Neural progenitor cell (in vitro differentiated cells): ENCODE measurements at regions not wholly inside any gene's neighbourhood (a gene's known extent, or its start where the extent isn't known, plus 50 kb on each side); places are given as distances from the start of the nearest gene placed in this dataset.
"Not testable (repeated sequence)": the region's sequence is repeated elsewhere in the genome, so short reads cannot be mapped to it uniquely, and the experiment has no call there.

Experiments used
- DNase-seq: peaks from one replicate; pipeline ENCODE4 v3.0.0-alpha.2; 2016; ENCODE audit warnings: low spot score
- H2AFZ ChIP-seq: fragments of 200-600 bp; sonication (generic); replicated peaks from 2 replicates; pipeline ENCODE4 v1.6.1; 2016; ENCODE audit warnings: antibody characterized with exemption
- H3F3A ChIP-seq: fragments of 200-600 bp; sonication (generic); 2 replicates; pipeline ENCODE4 v1.6.1; 2016; ENCODE audit warnings: antibody characterized with exemption, low read depth
- H3K27ac ChIP-seq: fragments of 200-600 bp; sonication (generic); 2 replicates; pipeline ENCODE4 v1.5.1; 2016; ENCODE audit warnings: mild to moderate bottlenecking
- H3K27me3 ChIP-seq: fragments of 200-600 bp; sonication (generic); 2 replicates; pipeline ENCODE4 v1.6.1; 2016; ENCODE audit warnings: mild to moderate bottlenecking, moderate library complexity
- H3K36me3 ChIP-seq: fragments of 200-600 bp; sonication (generic); 2 replicates; pipeline ENCODE4 v1.5.1; 2016
- H3K4me1 ChIP-seq: fragments of 200-600 bp; sonication (generic); 2 replicates; pipeline ENCODE4 v1.6.1; 2016; ENCODE audit warnings: mixed run types
- H3K4me2 ChIP-seq: fragments of 200-600 bp; sonication (generic); 2 replicates; pipeline ENCODE4 v1.6.1; 2016
- H3K4me3 ChIP-seq: fragments of 200-600 bp; sonication (generic); 2 replicates; pipeline ENCODE4 v1.5.1; 2016
- H3K79me2 ChIP-seq: fragments of 200-600 bp; sonication (generic); 2 replicates; pipeline ENCODE4 v1.6.1; 2016; ENCODE audit warnings: low read depth
- H3K9ac ChIP-seq: fragments of 200-600 bp; sonication (generic); 2 replicates; pipeline ENCODE4 v1.6.1; 2016
- H3K9me3 ChIP-seq: fragments of 200-600 bp; sonication (generic); 2 replicates; pipeline ENCODE4 v1.5.1; 2016; ENCODE audit warnings: low read depth
- H4K20me1 ChIP-seq: fragments of 200-600 bp; sonication (generic); 2 replicates; pipeline ENCODE4 v1.6.1; 2016; ENCODE audit warnings: low read depth
- H3K27ac Mint-ChIP-seq: 3 replicates; pipeline ENCODE4 v1.8.0; 2021; ENCODE audit warnings: mixed read lengths
- H3K27me3 Mint-ChIP-seq: 2 replicates; pipeline ENCODE4 v1.8.0; 2022; ENCODE audit warnings: low read depth, mild to moderate bottlenecking, inconsistent platforms, moderate library complexity, mixed read lengths; ENCODE audit not compliant: insufficient read depth
- H3K36me3 Mint-ChIP-seq: 3 replicates; pipeline ENCODE4 v1.8.0; 2021; ENCODE audit warnings: mixed read lengths
- H3K4me1 Mint-ChIP-seq: 3 replicates; pipeline ENCODE4 v1.8.0; 2021; ENCODE audit warnings: mixed read lengths
- H3K4me3 Mint-ChIP-seq: 3 replicates; pipeline ENCODE4 v1.8.0; 2021; ENCODE audit warnings: mild to moderate bottlenecking, moderate library complexity, mixed read lengths
- H3K9me3 Mint-ChIP-seq: 3 replicates; pipeline ENCODE4 v1.8.0; 2020; ENCODE audit warnings: mixed read lengths
- CTCF ChIP-seq: fragments of 200-600 bp; sonication (generic); IDR thresholded peaks from 2 replicates; pipeline ENCODE4 v1.5.1; 2017; ENCODE audit warnings: antibody characterized with exemption, mild to moderate bottlenecking
- EZH2 ChIP-seq: fragments of 200-600 bp; sonication (generic); IDR thresholded peaks from 2 replicates; pipeline ENCODE4 v1.6.1; 2017; ENCODE audit warnings: antibody characterized with exemption, mild to moderate bottlenecking, moderate library complexity
- EZH2phosphoT487 ChIP-seq: fragments of 200-600 bp; sonication (generic); IDR thresholded peaks from 2 replicates; pipeline ENCODE4 v1.6.1; 2017; ENCODE audit warnings: antibody characterized with exemption

GRCh38 chr12:124699909-124700308, 132.5 kb upstream of the NCOR2 start:
- Histone ChIP-seq H3K4me1 (peaks cover 6% of the 10 kb centered on the region), H3K4me3 (no peak overlapping the region), H3K27me3 (no peaks in the 10 kb centered on the region), H3K36me3 (no peaks in the 10 kb centered on the region), H3K9ac (no peak overlapping the region), H3K27ac (no peak overlapping the region), H3K79me2 (no peaks in the 10 kb centered on the region), H3F3A (peaks cover 1% of the 10 kb centered on the region), H3K9me3 (no peaks in the 10 kb centered on the region), H3K4me2 (no peak overlapping the region), H2AFZ (no peak overlapping the region), H4K20me1 (no peaks in the 10 kb centered on the region)
- Mint-ChIP-seq H3K27ac (peak overlapping the region; percentile 50), H3K4me1 (peaks cover 33% of the 10 kb centered on the region), H3K9me3 (no peaks in the 10 kb centered on the region), H3K36me3 (no peaks in the 10 kb centered on the region), H3K27me3 (peaks cover 16% of the 10 kb centered on the region), H3K4me3 (no peak overlapping the region)
- TF ChIP-seq EZH2 (no peak), CTCF (no peak), EZH2phosphoT487 (no peak)
- DNase-seq = no peak

DNA sequence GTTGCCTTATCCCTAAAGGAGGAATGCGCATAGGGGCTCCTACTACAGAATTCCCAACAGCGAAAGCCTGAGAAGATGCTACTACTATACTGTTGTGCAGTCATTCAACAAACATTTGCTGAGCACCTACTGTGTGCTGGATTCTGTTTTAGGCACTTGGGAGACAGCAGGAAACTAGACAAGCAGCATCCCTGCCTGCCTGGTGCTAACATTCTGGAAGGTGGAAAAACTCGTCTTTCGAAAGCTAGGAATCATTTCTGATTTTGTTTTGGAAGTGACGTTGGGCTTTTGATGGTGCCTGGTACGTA, 131.5 kb upstream of the NCOR2 start:
- peaks cover 11% of the 10 kb centered on the region for H3K4me1 ChIP-seq
- H3K36me3 ChIP-seq = no peaks in the 10 kb centered on the region
- no peak overlapping the region for H3K27ac ChIP-seq
- no peak overlapping the region for H3K4me2 ChIP-seq
- H2AFZ ChIP-seq = no peak overlapping the region
- Mint-ChIP-seq H3K4me3 (peak overlapping the region; percentile 23), H3K36me3 (no peaks in the 10 kb centered on the region), H3K27me3 (peaks cover 18% of the 10 kb centered on the region), H3K9me3 (no peaks in the 10 kb centered on the region), H3K27ac (no peak overlapping the region), H3K4me1 (peaks cover 40% of the 10 kb centered on the region)
- H3K9me3 ChIP-seq = no peaks in the 10 kb centered on the region
- H3K4me3 ChIP-seq = no peak overlapping the region
- H3K9ac ChIP-seq = no peak overlapping the region
- no peaks in the 10 kb centered on the region for H3K79me2 ChIP-seq
- TF ChIP-seq EZH2phosphoT487 = no peak
- TF ChIP-seq EZH2 = no peak
- no peak for TF ChIP-seq CTCF
- H4K20me1 ChIP-seq = no peaks in the 10 kb centered on the region
- DNase-seq = no peak
- H3F3A ChIP-seq = peaks cover 5% of the 10 kb centered on the region
- no peaks in the 10 kb centered on the region for H3K27me3 ChIP-seq

GRCh38 chr12:124698211-124698997, 131.0 kb upstream of the NCOR2 start:
- DNase-seq = no peak
- Mint-ChIP-seq H3K4me3 (no peak overlapping the region), H3K27me3 (peaks cover 19% of the 10 kb centered on the region), H3K4me1 (peaks cover 36% of the 10 kb centered on the region), H3K9me3 (no peaks in the 10 kb centered on the region), H3K27ac (no peak overlapping the region), H3K36me3 (no peaks in the 10 kb centered on the region)
- no peaks in the 10 kb centered on the region for H3K36me3 ChIP-seq
- no peaks in the 10 kb centered on the region for H4K20me1 ChIP-seq
- H3K4me3 ChIP-seq = no peak overlapping the region
- TF ChIP-seq CTCF = no peak
- no peak for TF ChIP-seq EZH2phosphoT487
- no peak for TF ChIP-seq EZH2
- H3K27me3 ChIP-seq = no peaks in the 10 kb centered on the region
- no peaks in the 10 kb centered on the region for H3K79me2 ChIP-seq
- no peak overlapping the region for H3K27ac ChIP-seq
- H3K9ac ChIP-seq = no peak overlapping the region
- H3K4me1 ChIP-seq = peaks cover 11% of the 10 kb centered on the region
- H3K4me2 ChIP-seq = no peak overlapping the region
- no peak overlapping the region for H2AFZ ChIP-seq
- H3K9me3 ChIP-seq = no peaks in the 10 kb centered on the region
- peaks cover 5% of the 10 kb centered on the region for H3F3A ChIP-seq

DNA sequence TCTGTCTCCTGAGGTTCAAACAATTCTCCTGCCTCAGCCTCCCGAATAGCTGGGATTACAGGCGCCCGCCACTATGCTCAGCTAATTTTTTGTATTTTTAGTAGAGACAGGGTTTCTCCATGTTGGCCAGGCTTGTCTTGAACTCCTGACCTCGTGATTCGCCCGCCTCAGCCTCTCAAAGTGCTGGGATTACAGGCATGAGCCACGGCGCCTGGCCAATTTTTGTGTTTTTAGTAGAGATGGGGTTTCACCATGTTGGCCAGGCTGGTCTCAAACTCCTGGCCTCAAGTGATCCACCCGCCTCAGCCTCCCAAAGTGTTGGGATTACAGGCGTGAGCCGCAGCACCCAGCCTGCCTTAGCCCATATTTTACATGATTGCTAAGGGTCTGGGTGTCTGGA, 130.3 kb upstream of the NCOR2 start:
- H3K4me2 ChIP-seq, H2AFZ ChIP-seq, H3K27ac ChIP-seq: not testable (repeated sequence)

More for the DNA sequence above, 130.3 kb upstream of the NCOR2 start:
- H3K9ac ChIP-seq, H3K9me3 ChIP-seq, DNase-seq, H3K9me3 Mint-ChIP-seq, H3K4me3 Mint-ChIP-seq, H3K36me3 ChIP-seq, H3F3A ChIP-seq, H3K27ac Mint-ChIP-seq, H3K79me2 ChIP-seq, H3K36me3 Mint-ChIP-seq, H3K27me3 ChIP-seq, H4K20me1 ChIP-seq, H3K4me3 ChIP-seq: not testable (repeated sequence)
- peaks cover 23% of the 10 kb centered on the region for H3K27me3 Mint-ChIP-seq
- peaks cover 42% of the 10 kb centered on the region for H3K4me1 Mint-ChIP-seq
- peaks cover 11% of the 10 kb centered on the region for H3K4me1 ChIP-seq
